Astrocyte (in vitro differentiated cells and primary cell): ENCODE measurements at regions not wholly inside any gene's neighbourhood (a gene's known extent, or its start where the extent isn't known, plus 50 kb on each side); places are given as distances from the start of the nearest gene placed in this dataset.

Experiments
- EZH2 ChIP-seq: IDR thresholded peaks from 2 replicates; pipeline ENCODE4 v1.6.1; 2012; ENCODE audit warnings: mild to moderate bottlenecking, low read length, inconsistent platforms; ENCODE audit not compliant: insufficient read depth
- TF ChIP-seq, protein P1 (sequence below): IDR thresholded peaks from 2 replicates; pipeline ENCODE4 v1.5.1; 2011; ENCODE audit warnings: low read depth, mild to moderate bottlenecking, inconsistent platforms, low read length, moderate library complexity; ENCODE audit not compliant: insufficient read depth

GRCh38 chr6:108763931-108764579 lies 84.2 kb upstream of the ARMC2 start:
- TF ChIP-seq EZH2 = no peak
- TF ChIP-seq, protein P1, sequence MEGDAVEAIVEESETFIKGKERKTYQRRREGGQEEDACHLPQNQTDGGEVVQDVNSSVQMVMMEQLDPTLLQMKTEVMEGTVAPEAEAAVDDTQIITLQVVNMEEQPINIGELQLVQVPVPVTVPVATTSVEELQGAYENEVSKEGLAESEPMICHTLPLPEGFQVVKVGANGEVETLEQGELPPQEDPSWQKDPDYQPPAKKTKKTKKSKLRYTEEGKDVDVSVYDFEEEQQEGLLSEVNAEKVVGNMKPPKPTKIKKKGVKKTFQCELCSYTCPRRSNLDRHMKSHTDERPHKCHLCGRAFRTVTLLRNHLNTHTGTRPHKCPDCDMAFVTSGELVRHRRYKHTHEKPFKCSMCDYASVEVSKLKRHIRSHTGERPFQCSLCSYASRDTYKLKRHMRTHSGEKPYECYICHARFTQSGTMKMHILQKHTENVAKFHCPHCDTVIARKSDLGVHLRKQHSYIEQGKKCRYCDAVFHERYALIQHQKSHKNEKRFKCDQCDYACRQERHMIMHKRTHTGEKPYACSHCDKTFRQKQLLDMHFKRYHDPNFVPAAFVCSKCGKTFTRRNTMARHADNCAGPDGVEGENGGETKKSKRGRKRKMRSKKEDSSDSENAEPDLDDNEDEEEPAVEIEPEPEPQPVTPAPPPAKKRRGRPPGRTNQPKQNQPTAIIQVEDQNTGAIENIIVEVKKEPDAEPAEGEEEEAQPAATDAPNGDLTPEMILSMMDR = no peak
